Mesenchymal stem cell (in vitro differentiated cells and primary cell): ENCODE measurements at regions not wholly inside any gene's neighbourhood (a gene's known extent, or its start where the extent isn't known, plus 50 kb on each side); places are given as distances from the start of the nearest gene placed in this dataset.

Experiments used
- DNase-seq: peaks from one replicate; pipeline ENCODE4 v3.0.0-alpha.2; 2013
- H2AFZ ChIP-seq: one replicate; pipeline ENCODE4 v1.6.1; 2013; ENCODE audit warnings: low read depth, mild to moderate bottlenecking, control low read depth, inconsistent platforms, low read length, moderate library complexity
- H2AK5ac ChIP-seq: 2 replicates; pipeline ENCODE4 v1.6.1; 2013; ENCODE audit warnings: low read length, moderate library complexity, mild to moderate bottlenecking, inconsistent platforms; ENCODE audit not compliant: severe bottlenecking
- H2BK120ac ChIP-seq: one replicate; pipeline ENCODE4 v1.6.1; 2013; ENCODE audit warnings: low read depth, mild to moderate bottlenecking, inconsistent platforms, low read length, moderate library complexity
- H2BK12ac ChIP-seq, 2 experiments: one replicate each; pipeline ENCODE4 v1.6.1; 2013; ENCODE audit warnings: inconsistent platforms in 2 of 2, low read length in 2 of 2, mild to moderate bottlenecking in 2 of 2, moderate library complexity in 2 of 2, control low read depth in 1 of 2
- H2BK15ac ChIP-seq: one replicate; pipeline ENCODE4 v1.6.1; 2013; ENCODE audit warnings: mild to moderate bottlenecking, low read depth, inconsistent platforms; ENCODE audit not compliant: poor library complexity, severe bottlenecking
- H2BK5ac ChIP-seq: 2 replicates; pipeline ENCODE4 v1.6.1; 2013; ENCODE audit warnings: low read depth, mild to moderate bottlenecking, low read length, control low read depth, inconsistent platforms; ENCODE audit not compliant: poor library complexity, severe bottlenecking
- H3K14ac ChIP-seq, 2 experiments: one replicate each; pipeline ENCODE4 v1.6.1; 2013; ENCODE audit warnings: inconsistent platforms in 2 of 2, low read length in 2 of 2, control low read depth in 1 of 2, mild to moderate bottlenecking in 1 of 2, moderate library complexity in 1 of 2
- H3K18ac ChIP-seq, 2 experiments: one replicate each; pipeline ENCODE4 v1.6.1; 2013; ENCODE audit warnings: inconsistent platforms in 2 of 2, low read length in 2 of 2, control low read depth in 1 of 2, low read depth in 1 of 2, mild to moderate bottlenecking in 1 of 2
- H3K23ac ChIP-seq, 2 experiments: one replicate each; pipeline ENCODE4 v1.6.1; 2013; ENCODE audit warnings: inconsistent platforms in 2 of 2, low read length in 2 of 2, mild to moderate bottlenecking in 2 of 2, moderate library complexity in 2 of 2, control low read depth in 1 of 2
- H3K27ac ChIP-seq: 2 replicates; pipeline ENCODE4 v1.5.1; 2013; ENCODE audit warnings: mild to moderate bottlenecking, moderate library complexity, low read length, control low read depth, inconsistent platforms; ENCODE audit not compliant: poor library complexity, severe bottlenecking
- H3K27me3 ChIP-seq, 2 experiments: 2 replicates each; pipeline versions ENCODE4 v1.6.1 to v1.7.0; 2013; ENCODE audit warnings: low read length in 2 of 2, mild to moderate bottlenecking in 2 of 2, moderate library complexity in 2 of 2, control low read depth in 1 of 2, inconsistent platforms in 1 of 2; ENCODE audit not compliant: control insufficient read depth in 1 of 2, insufficient read depth in 1 of 2
- H3K36me3 ChIP-seq, 2 experiments: 2 replicates each; pipeline versions ENCODE4 v1.6.1 to v1.7.0; 2013; ENCODE audit warnings: low read length in 2 of 2, control low read depth in 1 of 2, inconsistent platforms in 1 of 2, low read depth in 1 of 2, mild to moderate bottlenecking in 1 of 2; ENCODE audit not compliant: insufficient read depth in 2 of 2, control insufficient read depth in 1 of 2
- H3K4ac ChIP-seq, 2 experiments: one replicate each; pipeline ENCODE4 v1.6.1; 2013; ENCODE audit warnings: inconsistent platforms in 2 of 2, low read length in 2 of 2, mild to moderate bottlenecking in 2 of 2, moderate library complexity in 2 of 2, control low read depth in 1 of 2, low read depth in 1 of 2
- H3K4me1 ChIP-seq: 2 replicates; pipeline ENCODE4 v1.6.1; 2013; ENCODE audit warnings: low read depth, low read length, control low read depth; ENCODE audit not compliant: control insufficient read depth, insufficient read depth
- H3K4me2 ChIP-seq: 2 replicates; pipeline ENCODE4 v1.6.1; 2013; ENCODE audit warnings: low read length, mild to moderate bottlenecking, inconsistent platforms; ENCODE audit not compliant: poor library complexity, severe bottlenecking
- H3K4me3 ChIP-seq, 2 experiments: 2 replicates each; pipeline versions ENCODE4 v1.5.1 to v1.7.0; 2013; ENCODE audit warnings: low read length in 2 of 2, mild to moderate bottlenecking in 2 of 2, control low read depth in 1 of 2, low read depth in 1 of 2; ENCODE audit not compliant: insufficient read depth in 1 of 2
- H3K79me1 ChIP-seq: replicated peaks from 2 replicates; pipeline ENCODE4 v1.6.1; 2013; ENCODE audit warnings: mild to moderate bottlenecking, control low read depth, low read length, inconsistent platforms; ENCODE audit not compliant: poor library complexity, severe bottlenecking
- H3K9ac ChIP-seq: 2 replicates; pipeline ENCODE4 v1.7.0; 2013; ENCODE audit warnings: mild to moderate bottlenecking, low read length, moderate library complexity
- H3K9me3 ChIP-seq: 2 replicates; pipeline ENCODE4 v1.7.0; 2013; ENCODE audit warnings: mild to moderate bottlenecking, low read length; ENCODE audit not compliant: control insufficient read depth
- H4K8ac ChIP-seq: one replicate; pipeline ENCODE4 v1.6.1; 2013; ENCODE audit warnings: inconsistent platforms, mild to moderate bottlenecking, low read length, moderate library complexity
- H4K91ac ChIP-seq: one replicate; pipeline ENCODE4 v1.6.1; 2013; ENCODE audit warnings: mild to moderate bottlenecking, low read length, inconsistent platforms
- WGBS: methylation state at CpG from one replicate; pipeline ENCODE4 v1.1.7; 2013; ENCODE audit warnings: mixed read lengths; 5-methylcytosine and 5-hydroxymethylcytosine counted together

DNA sequence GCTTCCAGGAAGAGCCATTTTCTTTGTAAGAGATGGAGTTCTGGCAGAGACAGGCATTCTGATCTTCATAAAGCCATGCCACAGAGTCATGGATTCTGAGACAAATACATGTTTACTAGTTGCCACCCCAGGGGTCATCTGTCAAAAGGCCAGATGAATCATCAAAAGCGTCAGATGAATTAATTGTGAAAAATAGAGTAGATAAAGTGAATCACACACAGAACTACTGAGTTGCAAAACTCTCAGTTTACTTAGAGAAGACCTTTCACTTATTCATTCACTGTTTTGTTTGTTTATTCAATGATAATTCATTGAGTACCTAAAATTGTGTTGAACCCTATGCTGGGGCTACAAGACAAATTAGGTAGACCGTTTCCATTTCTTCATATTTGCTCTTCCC lies 157.7 kb upstream of the SERPINE2 start:
- H3K18ac ChIP-seq, result no peak overlapping the region
- no peak overlapping the region for H2BK12ac ChIP-seq
- H3K4ac ChIP-seq, result no peak overlapping the region
- H2BK120ac ChIP-seq, result no peak overlapping the region
- H3K23ac ChIP-seq, result no peak overlapping the region
- no peak overlapping the region for H2BK15ac ChIP-seq
- H3K79me1 ChIP-seq, result no peaks in the 10 kb centered on the region
- no peak overlapping the region for H2AK5ac ChIP-seq
- no peak overlapping the region for H3K27ac ChIP-seq
- H3K9ac ChIP-seq, result no peak overlapping the region
- H3K14ac ChIP-seq, result no peak overlapping the region
- H3K4me2 ChIP-seq, result no peak overlapping the region
- no CpG with 5 or more reads among the region's 2 CpGs for WGBS
- H2AFZ ChIP-seq, result no peak overlapping the region
- H3K9me3 ChIP-seq, result no peaks in the 10 kb centered on the region
- H3K27me3 ChIP-seq, result no peaks in the 10 kb centered on the region
- H3K4me3 ChIP-seq, result no peak overlapping the region
- H2BK5ac ChIP-seq, result no peak overlapping the region
- H3K4me1 ChIP-seq, result peaks cover 1% of the 10 kb centered on the region
- no peak overlapping the region for H4K8ac ChIP-seq
- peak; percentile 29 for DNase-seq
- no peaks in the 10 kb centered on the region for H3K36me3 ChIP-seq
- no peak overlapping the region for H4K91ac ChIP-seq

DNA sequence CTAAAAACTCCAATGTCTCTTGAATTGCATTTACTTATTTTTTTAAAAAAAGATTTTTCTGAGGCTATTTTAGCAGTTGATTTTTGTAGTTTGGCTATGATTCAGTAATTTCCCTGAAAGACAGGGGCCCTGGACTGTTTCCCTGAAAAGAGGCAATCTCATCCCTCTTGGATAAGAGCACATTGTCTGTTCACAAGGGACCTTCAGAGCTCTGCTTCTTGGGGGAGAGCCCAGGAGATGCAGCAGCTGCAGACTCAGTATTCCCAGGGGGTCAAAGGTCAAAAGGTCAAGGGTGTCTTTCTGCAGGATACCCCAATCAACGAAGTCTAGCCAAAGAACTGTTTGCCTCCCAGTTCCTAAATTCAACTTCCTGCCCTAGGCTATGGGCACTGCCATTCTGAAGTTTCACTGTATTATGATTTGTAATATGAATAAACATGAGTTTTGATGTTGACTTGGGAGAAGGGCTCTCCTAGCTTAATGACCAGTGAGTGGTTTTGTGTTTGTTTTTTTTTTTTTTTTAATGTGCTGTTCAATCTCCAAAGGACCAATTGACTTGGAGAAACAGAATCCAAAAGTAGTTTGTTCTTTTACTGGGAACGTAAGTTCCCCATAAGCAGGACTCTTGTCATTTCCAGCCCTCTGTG lies 157.0 kb upstream of the SERPINE2 start:
- H3K4me3 ChIP-seq, result no peak overlapping the region
- no peak overlapping the region for H3K23ac ChIP-seq
- H2BK12ac ChIP-seq, result no peak overlapping the region
- 65% methylated on average over 2 of the region's 2 CpGs for WGBS
- H3K36me3 ChIP-seq, result no peaks in the 10 kb centered on the region
- H3K4ac ChIP-seq, result no peak overlapping the region
- H2BK120ac ChIP-seq, result no peak overlapping the region
- H4K8ac ChIP-seq, result no peak overlapping the region
- no peak overlapping the region for H2BK5ac ChIP-seq
- no peak for DNase-seq
- no peak overlapping the region for H3K4me2 ChIP-seq
- H2BK15ac ChIP-seq, result no peak overlapping the region
- H3K14ac ChIP-seq, result no peak overlapping the region
- no peaks in the 10 kb centered on the region for H3K79me1 ChIP-seq
- H3K18ac ChIP-seq, result no peak overlapping the region
- no peak overlapping the region for H2AFZ ChIP-seq
- H4K91ac ChIP-seq, result no peak overlapping the region
- no peaks in the 10 kb centered on the region for H3K9me3 ChIP-seq
- no peak overlapping the region for H3K27ac ChIP-seq
- no peak overlapping the region for H3K9ac ChIP-seq
- peaks cover 1% of the 10 kb centered on the region for H3K4me1 ChIP-seq
- no peak overlapping the region for H2AK5ac ChIP-seq
- no peaks in the 10 kb centered on the region for H3K27me3 ChIP-seq

DNA sequence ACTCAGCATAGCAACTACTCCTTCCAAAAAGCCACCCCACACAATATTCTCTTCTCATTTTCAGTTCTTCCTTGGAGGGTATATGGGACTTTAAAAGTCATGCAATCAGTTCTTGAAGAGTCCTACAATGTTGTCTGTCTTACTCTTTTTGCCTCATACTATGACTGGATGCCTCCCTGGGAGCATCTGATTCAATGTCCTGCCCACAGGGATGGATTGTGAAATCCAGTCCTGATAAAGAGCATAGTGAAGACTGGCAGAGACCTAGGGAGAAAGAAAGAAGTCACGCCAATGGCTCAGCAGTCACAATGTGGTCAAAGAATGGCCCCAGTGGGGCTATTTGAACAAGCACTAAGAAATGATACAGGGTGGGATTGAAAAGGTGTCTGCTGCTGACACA lies 155.1 kb upstream of the SERPINE2 start:
- no peak for DNase-seq
- WGBS, result 97% methylated on average over 1 of the region's 1 CpG

DNA sequence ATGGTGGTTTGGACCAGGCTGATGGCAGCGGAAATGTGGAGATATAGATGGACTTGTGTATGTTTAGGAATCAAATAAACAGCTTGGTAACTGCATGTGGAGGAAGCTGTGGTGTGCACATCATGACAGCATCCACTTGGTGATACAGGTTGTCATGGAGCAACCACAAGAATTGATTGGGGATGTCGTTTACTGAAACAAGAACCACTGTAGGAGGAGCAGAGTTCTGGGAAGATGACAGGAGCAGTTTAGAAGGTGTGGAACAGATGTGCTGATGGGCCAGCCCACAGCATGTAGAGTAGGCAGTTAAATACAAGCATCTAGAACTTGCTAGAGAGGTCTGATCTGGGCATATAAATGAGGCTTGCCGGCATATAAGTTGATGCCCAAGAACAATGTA lies 152.4 kb upstream of the SERPINE2 start:
- H3K9ac ChIP-seq, result no peak overlapping the region
- H3K4me3 ChIP-seq, result no peak overlapping the region
- H3K23ac ChIP-seq, result no peak overlapping the region
- no peak overlapping the region for H3K27ac ChIP-seq
- H2AFZ ChIP-seq, result no peak overlapping the region
- no peaks in the 10 kb centered on the region for H3K36me3 ChIP-seq
- H2BK12ac ChIP-seq, result peak overlapping the region in 1 of 2 experiments; percentile 45
- no peak overlapping the region for H2BK5ac ChIP-seq
- H2BK120ac ChIP-seq, result no peak overlapping the region
- H3K27me3 ChIP-seq, result no peaks in the 10 kb centered on the region
- no peak for DNase-seq
- H3K18ac ChIP-seq, result peak overlapping the region in 1 of 2 experiments; percentile 49
- H3K9me3 ChIP-seq, result no peaks in the 10 kb centered on the region
- no peak overlapping the region for H4K91ac ChIP-seq
- H3K4me1 ChIP-seq, result peaks cover 1% of the 10 kb centered on the region
- no peak overlapping the region for H3K4me2 ChIP-seq
- H3K4ac ChIP-seq, result no peak overlapping the region
- 84% methylated on average over 3 of the region's 3 CpGs for WGBS
- H3K14ac ChIP-seq, result no peak overlapping the region
- H2BK15ac ChIP-seq, result no peak overlapping the region
- H2AK5ac ChIP-seq, result no peak overlapping the region
- H4K8ac ChIP-seq, result no peak overlapping the region
- no peaks in the 10 kb centered on the region for H3K79me1 ChIP-seq

More for the DNA sequence above, 155.1 kb upstream of the SERPINE2 start:
- Histone ChIP-seq H3K4me2 (no peak overlapping the region), H3K4me3 (no peak overlapping the region), H3K14ac (no peak overlapping the region), H3K9me3 (no peaks in the 10 kb centered on the region), H2BK5ac (no peak overlapping the region), H3K18ac (no peak overlapping the region), H4K91ac (no peak overlapping the region), H3K4ac (no peak overlapping the region), H2BK12ac (no peak overlapping the region), H2AK5ac (no peak overlapping the region), H2BK15ac (no peak overlapping the region), H2BK120ac (no peak overlapping the region), H3K27me3 (no peaks in the 10 kb centered on the region), H3K23ac (no peak overlapping the region), H3K9ac (no peak overlapping the region), H2AFZ (no peak overlapping the region), H3K27ac (no peak overlapping the region), H3K79me1 (no peaks in the 10 kb centered on the region), H4K8ac (no peak overlapping the region), H3K36me3 (no peaks in the 10 kb centered on the region), H3K4me1 (peaks cover 1% of the 10 kb centered on the region)
